Adrenal gland (tissue), 9 donors: ENCODE measurements at regions not wholly inside any gene's neighbourhood (a gene's known extent, or its start where the extent isn't known, plus 50 kb on each side); places are given as distances from the start of the nearest gene placed in this dataset.

ENCODE experiments used
- DNase-seq, 7 donors: peaks; one replicate each; pipeline ENCODE4 v3.0.0-alpha.2; 2019 to 2020
- H3K27ac ChIP-seq, 5 donors: fragments of 200-600 bp; sonication (generic) in 4 of 5; 1 replicate in 3 of 5; 2 replicates in 2 of 5; pipeline versions ENCODE4 v1.5.1 to v1.8.0; 2016 to 2020; ENCODE audit warnings: mild to moderate bottlenecking in 1 of 5
- H3K27me3 ChIP-seq: fragments of 200-600 bp; 2 replicates; pipeline ENCODE4 v1.8.0; 2021
- H3K36me3 ChIP-seq, 2 donors: fragments of 200-600 bp; replicated peaks in 1 of 2; 1 replicate in 1 of 2; 2 replicates in 1 of 2; pipeline versions ENCODE4 v1.5.1 to v1.8.0; 2018 to 2022
- H3K4me1 ChIP-seq, 2 donors: fragments of 200-600 bp; replicated peaks in 1 of 2; 1 replicate in 1 of 2; 2 replicates in 1 of 2; pipeline versions ENCODE4 v1.5.1 to v1.8.0; 2018 to 2021
- H3K4me3 ChIP-seq, 4 donors: fragments of 200-600 bp; sonication (generic) in 3 of 4; one replicate each; pipeline ENCODE4 v1.5.1; 2016 to 2018
- H3K9me3 ChIP-seq, 3 donors: fragments of 200-600 bp; sonication (generic) in 1 of 3; replicated peaks in 1 of 3; 1 replicate in 2 of 3; 2 replicates in 1 of 3; pipeline versions ENCODE4 v1.5.1 to v1.8.0; 2016 to 2021
- POLR2A ChIP-seq, 2 donors: fragments of 450-650 bp; IDR thresholded peaks; one replicate each; pipeline ENCODE4 v1.6.1; 2017; ENCODE audit warnings: antibody characterized with exemption in 2 of 2, mild to moderate bottlenecking in 2 of 2, moderate library complexity in 1 of 2
- WGBS, 4 donors: extraction: QIAGEN DNeasy Blood & Tissue Kit in 2 of 4; methylation state at CpG; one replicate each; pipeline versions ENCODE4 v1.1.5 to v1.1.7; 2013 to 2017; 5-methylcytosine and 5-hydroxymethylcytosine counted together
- intact Hi-C, 2 donors: fragments of 100-400 bp; cut with DNase I; formaldehyde crosslinking; loops; one replicate each; pipeline versions ENCODE4 v1.14.1 to v1.15.0; 2022 to 2023
- TF ChIP-seq, protein P1 (sequence below), 6 experiments: fragments of 450-650 bp in 4 of 6; fragments of 200-600 bp in 2 of 6; sonication (generic) in 1 of 6; IDR thresholded peaks; 1 replicate in 5 of 6; 2 replicates in 1 of 6; pipeline versions ENCODE4 v1.5.1 to v1.8.0; 2016 to 2021; ENCODE audit warnings: antibody characterized with exemption in 6 of 6, mild to moderate bottlenecking in 2 of 6, moderate library complexity in 1 of 6
- donor health status: healthy with polysubstance abuse.
- donor health status: Bipolar disorder and iron deficiency.
- donor health status: DM: yes; HTN: yes; CAD: no.
- donor health status: DM: no; HTN: no; CAD: no.
- donor health status: DM: no; HTN: no; CAD: no.

DNA sequence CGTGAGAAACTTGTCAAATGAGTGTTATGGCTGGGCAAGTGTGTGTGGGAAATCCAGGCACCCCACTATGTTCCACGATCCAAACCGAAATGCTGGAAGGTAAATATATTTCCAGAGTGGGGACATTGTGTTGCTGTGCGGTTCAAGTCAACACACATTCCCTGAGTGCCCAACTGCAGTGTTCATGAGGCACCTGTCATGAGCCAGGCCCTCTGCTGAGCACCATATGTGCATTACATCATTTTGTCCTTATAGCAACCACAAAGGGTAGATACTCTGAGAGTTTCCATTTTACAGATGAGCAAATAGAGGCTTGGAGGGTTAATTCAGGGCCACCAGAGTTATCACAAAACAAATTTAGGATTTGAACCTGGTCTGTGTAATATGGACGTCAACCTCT, 59.9 kb upstream of the SOD1 start:
- H3K27ac ChIP-seq = no peak overlapping the region
- no peak for TF ChIP-seq POLR2A (IDR thresholded peaks at IDR 0.05)
- TF ChIP-seq, protein P1, sequence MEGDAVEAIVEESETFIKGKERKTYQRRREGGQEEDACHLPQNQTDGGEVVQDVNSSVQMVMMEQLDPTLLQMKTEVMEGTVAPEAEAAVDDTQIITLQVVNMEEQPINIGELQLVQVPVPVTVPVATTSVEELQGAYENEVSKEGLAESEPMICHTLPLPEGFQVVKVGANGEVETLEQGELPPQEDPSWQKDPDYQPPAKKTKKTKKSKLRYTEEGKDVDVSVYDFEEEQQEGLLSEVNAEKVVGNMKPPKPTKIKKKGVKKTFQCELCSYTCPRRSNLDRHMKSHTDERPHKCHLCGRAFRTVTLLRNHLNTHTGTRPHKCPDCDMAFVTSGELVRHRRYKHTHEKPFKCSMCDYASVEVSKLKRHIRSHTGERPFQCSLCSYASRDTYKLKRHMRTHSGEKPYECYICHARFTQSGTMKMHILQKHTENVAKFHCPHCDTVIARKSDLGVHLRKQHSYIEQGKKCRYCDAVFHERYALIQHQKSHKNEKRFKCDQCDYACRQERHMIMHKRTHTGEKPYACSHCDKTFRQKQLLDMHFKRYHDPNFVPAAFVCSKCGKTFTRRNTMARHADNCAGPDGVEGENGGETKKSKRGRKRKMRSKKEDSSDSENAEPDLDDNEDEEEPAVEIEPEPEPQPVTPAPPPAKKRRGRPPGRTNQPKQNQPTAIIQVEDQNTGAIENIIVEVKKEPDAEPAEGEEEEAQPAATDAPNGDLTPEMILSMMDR (IDR thresholded peaks at IDR 0.05) = no peak
- no peaks in the 10 kb centered on the region for H3K36me3 ChIP-seq
- H3K4me3 ChIP-seq = no peak overlapping the region
- no peaks in the 10 kb centered on the region for H3K4me1 ChIP-seq
- no peaks in the 10 kb centered on the region for H3K27me3 ChIP-seq
- intact Hi-C loops = no loop called here
- DNase-seq = no peak
- 67 to 90% (median 85%) methylated on average over 5 of the region's 5 CpGs for WGBS, 4 donors
- no peaks in the 10 kb centered on the region for H3K9me3 ChIP-seq

DNA sequence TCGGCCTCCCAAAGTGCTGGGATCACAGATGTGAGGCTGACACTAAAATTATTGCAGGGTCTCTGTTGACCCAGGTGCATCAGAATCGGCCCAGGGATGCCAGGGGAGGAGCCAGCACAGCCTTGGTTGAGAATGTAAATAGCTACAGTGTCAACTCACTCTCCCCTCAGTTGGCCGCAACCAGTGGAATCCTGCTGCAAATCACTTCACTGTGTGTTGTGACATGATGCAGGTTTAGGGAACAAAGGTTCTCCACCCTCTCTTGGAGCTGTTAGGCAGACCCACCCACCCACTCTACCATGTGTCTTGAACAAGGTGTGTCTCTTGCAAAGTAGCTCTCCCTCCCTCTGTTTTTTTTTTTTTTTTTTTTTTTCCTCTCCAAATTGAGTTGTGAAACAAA, 60.5 kb upstream of the SOD1 start:
- intact Hi-C loops = no loop called here

DNA sequence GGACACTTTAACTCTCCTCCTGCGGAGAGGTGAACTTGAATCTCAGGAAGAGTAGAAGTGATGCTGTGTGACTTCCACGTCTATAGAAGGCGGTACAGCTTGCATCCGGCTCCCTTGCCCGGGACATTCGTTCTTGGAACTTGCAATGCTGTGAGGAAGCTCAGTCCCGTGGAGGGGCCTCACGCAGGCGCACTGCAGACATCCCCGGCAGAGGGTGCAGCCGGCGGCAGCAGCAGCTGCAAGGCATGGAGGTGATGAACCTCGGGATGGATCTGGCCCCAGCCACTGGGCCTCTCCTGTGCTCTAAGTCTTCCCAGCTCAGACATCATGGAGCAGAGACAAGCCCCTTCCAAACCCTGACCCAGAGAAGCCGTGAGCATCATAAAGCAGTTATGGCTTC, 61.8 kb upstream of the SOD1 start:
- intact Hi-C loops = no loop called here
- TF ChIP-seq, protein P1 (IDR thresholded peaks at IDR 0.05) = no peak
- TF ChIP-seq POLR2A (IDR thresholded peaks at IDR 0.05) = no peak
- H3K27me3 ChIP-seq = no peaks in the 10 kb centered on the region
- no peaks in the 10 kb centered on the region for H3K36me3 ChIP-seq
- 85 to 88% (median 87%) methylated on average over 6 to 14 of the region's 14 CpGs for WGBS, 4 donors
- H3K4me1 ChIP-seq = no peaks in the 10 kb centered on the region
- H3K27ac ChIP-seq = no peak overlapping the region
- DNase-seq = no peak
- no peaks in the 10 kb centered on the region for H3K9me3 ChIP-seq
- H3K4me3 ChIP-seq = no peak overlapping the region

More for the DNA sequence above, 60.5 kb upstream of the SOD1 start:
- Histone ChIP-seq H3K4me1 (no peaks in the 10 kb centered on the region), H3K27ac (no peak overlapping the region), H3K4me3 (no peak overlapping the region), H3K36me3 (no peaks in the 10 kb centered on the region), H3K9me3 (no peaks in the 10 kb centered on the region), H3K27me3 (no peaks in the 10 kb centered on the region)
- TF ChIP-seq, protein P1 (IDR thresholded peaks at IDR 0.05) = no peak
- no peak for TF ChIP-seq POLR2A (IDR thresholded peaks at IDR 0.05)
- 48 to 65% (median 59%) methylated on average over 3 of the region's 3 CpGs for WGBS, 4 donors
- DNase-seq = no peak

DNA sequence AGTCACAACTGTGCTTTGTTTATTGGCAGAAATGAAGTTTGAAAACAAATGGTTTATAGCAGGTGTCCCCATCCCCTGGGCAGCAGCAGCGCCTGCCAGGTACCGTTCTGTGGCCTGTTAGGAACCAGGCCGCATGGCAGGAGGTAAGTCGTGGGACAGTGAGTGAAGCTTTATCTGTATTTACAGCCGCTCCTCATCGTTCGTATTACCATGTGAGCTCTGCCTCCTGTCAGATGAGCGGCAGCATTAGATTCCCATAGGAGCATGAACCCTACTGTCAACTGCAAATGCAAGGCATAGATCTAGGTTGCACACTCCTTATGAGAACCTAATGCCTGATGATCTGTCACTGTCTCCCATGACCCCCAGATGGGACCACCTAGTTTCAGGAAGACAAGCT, 63.4 kb upstream of the SOD1 start:
- Histone ChIP-seq H3K27ac (no peak overlapping the region), H3K4me3 (no peak overlapping the region), H3K36me3 (no peaks in the 10 kb centered on the region), H3K4me1 (no peaks in the 10 kb centered on the region), H3K27me3 (no peaks in the 10 kb centered on the region), H3K9me3 (no peaks in the 10 kb centered on the region)
- no peak for DNase-seq
- intact Hi-C loops = no loop called here
- TF ChIP-seq POLR2A (IDR thresholded peaks at IDR 0.05) = no peak
- TF ChIP-seq, protein P1 (IDR thresholded peaks at IDR 0.05) = no peak
- 90 to 95% (median 94%) methylated on average over 8 of the region's 8 CpGs for WGBS, 4 donors
